GM19395 (cell line): ENCODE measurements at regions not wholly inside any gene's neighbourhood (a gene's known extent, or its start where the extent isn't known, plus 50 kb on each side); places are given as distances from the start of the nearest gene placed in this dataset.

Experiments used
- ATAC-seq: cut with Tn5 transposase; IDR thresholded peaks from one replicate; pipeline ENCODE4 v1.9.1; 2021; ENCODE audit warnings: mild to moderate bottlenecking, moderate library complexity; ENCODE audit not compliant: unreplicated experiment

DNA sequence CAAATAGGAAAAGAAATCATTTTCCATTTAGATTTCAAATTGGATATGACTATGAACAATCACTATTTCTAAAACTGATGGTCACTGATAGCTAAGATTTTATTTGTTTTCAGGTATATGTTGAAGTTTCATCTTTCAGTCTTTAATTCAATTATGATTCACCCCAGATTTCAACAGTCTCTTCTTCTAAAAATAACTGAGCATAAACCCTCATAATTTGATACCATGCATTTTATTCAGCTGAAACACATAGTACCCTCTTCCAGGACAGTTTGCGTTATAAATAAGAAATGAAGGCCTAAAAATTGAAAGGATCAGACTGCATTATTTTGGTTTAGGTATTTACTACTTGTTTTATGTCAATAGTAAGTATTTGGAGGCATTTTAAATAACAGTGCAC lies 428.5 kb upstream of the NBEA start:
- no peak for ATAC-seq

DNA sequence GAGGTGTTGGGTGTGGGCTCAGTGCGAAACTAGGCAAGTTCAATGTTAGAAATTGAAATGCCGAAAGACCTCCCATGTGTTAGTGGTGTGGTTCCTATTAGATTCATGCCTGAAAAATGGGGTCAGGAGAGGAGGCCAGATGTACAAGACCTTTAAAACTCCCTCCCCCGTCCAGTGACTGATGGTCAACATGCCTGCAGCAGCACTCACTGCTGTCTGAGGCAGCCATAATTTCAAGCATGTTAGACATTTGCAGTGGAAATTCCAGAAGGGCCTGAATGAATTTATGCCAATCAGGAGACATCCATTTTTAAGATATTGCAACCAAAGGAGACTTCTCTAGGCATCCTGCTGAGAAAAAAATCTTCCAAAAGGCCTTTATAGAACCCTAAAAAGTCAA lies 426.9 kb upstream of the NBEA start:
- ATAC-seq = no peak

DNA sequence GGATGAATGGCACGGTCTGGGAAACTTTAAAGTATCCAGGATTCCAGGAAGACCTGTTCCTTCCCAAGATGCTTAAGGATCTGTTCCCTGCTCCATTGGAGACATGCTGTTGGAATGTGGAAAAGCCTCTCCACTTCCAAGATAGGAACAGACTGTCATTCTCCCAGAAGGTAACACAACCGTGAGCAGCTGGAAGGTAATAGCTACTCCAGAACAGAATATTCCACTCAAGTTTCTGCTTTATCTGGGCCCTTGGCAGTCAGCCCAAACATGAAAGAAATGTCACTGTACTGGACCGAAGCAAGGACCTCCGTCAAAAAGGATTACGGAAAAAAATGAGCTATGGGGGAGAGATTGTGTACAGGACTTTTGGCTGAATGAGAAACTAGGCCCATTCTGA lies 420.9 kb upstream of the NBEA start:
- no peak for ATAC-seq

DNA sequence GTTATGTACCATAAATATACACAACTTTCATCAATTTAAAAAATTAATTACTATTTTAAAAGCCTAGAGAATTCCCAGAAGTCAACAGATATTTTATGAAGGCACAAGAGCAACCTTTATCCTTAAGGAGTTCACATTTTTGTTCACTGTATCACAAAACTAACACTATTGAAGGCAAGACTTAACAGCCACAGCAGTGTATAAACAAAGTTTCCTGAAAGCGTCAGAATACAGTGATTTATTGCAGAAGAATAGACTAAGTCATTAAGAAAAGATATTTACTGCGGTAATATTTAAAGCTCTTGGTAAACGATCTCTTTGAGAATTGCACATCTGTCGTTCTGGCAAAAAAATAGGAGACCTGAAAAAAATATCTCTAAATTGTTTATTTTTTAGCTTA lies 419.3 kb upstream of the NBEA start:
- ATAC-seq = no peak

DNA sequence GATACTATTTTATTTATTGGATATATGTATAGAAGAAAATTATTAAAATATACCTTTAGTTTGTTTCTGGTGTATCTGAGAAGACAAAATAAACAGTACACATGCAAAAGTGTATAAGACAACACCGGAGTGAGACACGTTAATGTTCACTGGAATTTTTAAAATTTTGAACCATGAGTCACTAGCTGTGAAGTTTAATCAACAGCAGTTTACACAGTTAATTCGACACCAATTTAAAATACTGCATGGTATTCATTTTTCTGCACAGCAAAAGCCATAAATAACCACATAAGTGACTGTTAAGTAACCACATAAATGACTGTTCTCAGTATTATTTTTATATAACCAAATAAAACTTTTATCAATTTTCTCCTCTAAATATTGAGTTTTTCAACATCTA lies 418.7 kb upstream of the NBEA start:
- ATAC-seq = no peak

DNA sequence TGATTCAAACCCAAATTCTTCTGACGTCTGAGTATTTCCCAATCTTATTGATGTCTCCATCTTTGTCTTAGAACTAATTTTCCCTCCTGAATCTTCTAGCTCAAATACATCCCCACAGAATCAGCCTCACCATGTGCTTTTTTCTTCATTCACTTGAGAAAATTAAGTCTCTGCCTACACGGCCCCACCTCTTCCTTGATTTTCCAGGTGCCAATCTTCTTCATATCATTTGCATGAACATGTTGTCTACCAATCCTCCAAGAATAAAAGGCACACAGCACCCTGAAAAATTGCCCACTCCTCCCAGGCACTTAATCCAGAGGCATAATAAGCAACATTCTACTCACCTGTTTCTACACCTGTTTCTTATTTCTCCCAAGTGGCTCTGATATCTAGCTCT lies 408.1 kb upstream of the NBEA start:
- ATAC-seq = no peak

DNA sequence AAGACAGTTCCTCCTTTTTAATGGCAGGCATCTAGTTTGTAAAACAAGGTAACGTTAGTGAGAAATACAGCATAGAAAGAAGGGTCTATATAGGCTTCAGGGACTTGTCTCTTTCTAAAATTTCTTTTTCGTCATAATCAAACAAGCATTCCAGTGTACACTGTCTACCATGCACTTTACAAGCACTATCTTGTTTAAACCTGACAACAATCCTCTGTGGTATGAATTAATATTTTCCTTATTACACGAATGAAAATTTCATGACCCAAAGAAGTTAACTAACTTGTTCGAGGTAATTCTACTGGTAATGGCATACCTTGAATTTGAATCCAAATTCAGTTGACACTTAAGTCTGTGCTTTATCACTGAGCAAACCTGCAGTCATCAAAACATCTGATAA lies 399.7 kb upstream of the NBEA start:
- ATAC-seq = no peak

DNA sequence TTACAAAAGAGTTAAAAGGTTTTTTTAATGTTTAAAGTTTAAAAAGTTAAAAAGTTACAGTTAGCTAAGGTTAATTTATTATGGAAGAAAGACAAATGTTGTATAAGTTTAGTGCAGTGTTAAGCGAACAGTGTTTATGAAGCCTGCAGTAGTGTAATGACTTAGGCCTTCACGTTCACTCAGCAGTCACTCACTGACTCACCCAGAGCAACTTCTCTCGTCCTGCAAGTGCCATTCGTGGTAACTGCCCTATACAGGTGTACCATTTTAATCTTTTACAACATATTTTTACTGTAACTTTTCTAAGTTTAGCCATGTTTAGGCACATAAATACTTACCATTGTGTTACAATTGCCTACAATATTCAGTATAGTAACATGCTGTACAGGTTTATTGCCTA lies 398.2 kb upstream of the NBEA start:
- no peak for ATAC-seq

DNA sequence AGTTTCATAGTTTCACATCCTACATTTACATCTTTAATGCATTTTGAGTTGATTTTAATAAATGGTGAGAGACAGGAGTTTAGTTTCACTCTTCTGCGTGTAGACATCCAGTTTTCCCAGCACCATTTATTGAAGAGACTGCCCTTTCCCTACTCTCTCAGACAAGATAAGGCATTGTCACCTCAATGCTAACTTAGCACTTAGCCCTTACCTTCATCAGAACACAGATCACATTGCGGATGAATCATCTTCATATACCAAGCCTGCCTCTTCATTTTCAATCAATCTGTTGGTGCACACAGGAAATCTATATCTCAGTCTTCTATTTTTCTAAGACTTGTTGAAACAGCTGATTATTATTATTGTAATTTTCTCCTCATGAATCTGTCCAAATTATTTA lies 396.6 kb upstream of the NBEA start:
- ATAC-seq = no peak

DNA sequence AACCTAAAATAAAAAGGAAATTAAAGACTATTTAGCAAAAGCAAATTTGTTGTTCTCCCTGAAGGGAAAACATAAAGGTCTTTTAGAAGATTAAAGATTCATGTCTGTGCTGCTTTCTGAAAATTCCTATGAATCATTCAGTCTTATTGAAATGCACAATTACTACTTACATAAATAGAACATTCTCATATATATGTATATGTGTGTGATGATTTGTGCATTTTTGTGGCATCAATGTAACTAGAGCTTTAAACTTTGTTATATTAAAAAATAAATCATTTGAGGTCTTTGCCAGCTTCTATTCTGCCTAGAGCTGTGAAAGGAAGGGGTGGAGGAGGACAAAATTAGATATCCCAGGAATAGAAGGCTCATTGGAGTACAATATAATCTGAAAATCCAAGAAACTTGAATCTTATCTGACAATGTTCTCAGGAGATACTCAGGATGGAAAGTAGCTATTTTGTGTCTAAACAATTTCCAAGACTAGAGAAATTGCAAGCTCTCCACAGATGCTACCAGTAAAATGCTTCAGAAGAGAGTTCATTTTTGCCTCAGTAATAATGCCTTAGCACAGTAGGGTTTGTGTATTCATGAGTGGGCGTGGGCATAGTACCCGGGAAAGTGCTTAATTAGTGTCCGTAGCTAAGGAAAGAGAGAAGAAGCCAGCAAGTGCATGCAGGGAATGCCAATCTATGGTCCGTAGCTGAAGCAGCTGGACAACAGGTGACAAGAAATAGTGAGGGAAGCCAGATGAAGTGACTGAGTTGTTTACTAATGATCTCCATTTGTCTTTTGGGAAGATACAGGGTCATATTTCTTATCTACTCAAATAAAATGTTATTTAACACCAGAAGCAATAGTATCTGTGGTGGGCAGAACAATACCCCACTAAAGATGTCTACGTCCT lies 395.5 kb upstream of the NBEA start:
- ATAC-seq = no peak

DNA sequence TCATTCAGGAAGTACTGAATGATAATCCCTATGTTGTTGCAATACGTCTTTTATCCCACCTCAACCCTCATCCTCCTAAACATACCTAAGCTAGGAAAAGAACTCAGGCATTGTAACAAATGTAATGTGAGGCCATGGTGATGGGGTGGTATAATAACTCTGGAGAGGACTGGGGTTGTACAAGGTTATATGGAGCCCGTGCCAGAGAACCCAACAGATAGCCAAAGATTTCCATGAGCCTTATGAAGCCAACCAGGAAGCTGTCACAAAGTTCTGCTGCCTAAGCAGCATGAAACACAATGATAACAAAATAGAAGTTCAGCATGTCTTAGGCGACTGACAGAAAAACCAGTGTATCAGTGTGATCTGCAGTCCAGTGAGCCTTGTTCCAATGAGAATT lies 394.1 kb upstream of the NBEA start:
- ATAC-seq = no peak

DNA sequence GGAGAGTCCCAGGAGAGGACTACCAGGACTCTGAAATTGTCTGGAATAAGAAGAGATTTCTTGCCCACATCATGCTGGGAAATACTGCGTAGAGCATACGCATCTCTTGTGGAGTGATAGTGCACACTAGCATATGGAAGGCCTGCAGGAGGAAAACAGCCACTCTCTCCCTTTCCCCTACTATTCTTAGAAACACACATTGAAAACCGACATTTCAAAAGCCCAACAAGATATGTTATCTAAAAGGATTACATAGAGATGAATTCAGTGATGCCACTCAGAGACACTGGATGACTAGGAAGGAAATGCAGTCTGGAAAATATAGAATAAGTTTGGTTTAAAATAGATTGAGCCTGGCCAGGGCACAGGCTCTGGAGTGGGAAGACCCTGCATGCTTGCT lies 388.7 kb upstream of the NBEA start:
- ATAC-seq = no peak

DNA sequence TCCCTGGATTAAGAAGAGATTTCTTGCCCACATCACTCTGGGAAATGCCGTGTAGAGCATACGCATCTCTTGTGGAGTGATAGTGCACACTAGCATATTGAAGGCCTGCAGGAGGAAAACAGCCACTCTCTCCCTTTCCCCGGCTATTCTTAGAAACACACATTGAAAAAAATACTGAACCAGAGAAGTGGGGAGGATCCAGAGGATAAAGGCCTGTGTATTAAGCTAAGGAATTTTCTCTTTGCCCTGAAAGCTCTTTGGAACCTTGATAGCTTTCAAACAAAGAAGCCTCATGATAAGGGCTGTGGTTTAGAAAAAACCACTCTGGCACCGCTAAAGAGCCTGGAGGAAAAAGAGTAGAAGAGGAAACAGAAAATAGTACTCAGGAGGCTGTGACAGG lies 386.1 kb upstream of the NBEA start:
- no peak for ATAC-seq

DNA sequence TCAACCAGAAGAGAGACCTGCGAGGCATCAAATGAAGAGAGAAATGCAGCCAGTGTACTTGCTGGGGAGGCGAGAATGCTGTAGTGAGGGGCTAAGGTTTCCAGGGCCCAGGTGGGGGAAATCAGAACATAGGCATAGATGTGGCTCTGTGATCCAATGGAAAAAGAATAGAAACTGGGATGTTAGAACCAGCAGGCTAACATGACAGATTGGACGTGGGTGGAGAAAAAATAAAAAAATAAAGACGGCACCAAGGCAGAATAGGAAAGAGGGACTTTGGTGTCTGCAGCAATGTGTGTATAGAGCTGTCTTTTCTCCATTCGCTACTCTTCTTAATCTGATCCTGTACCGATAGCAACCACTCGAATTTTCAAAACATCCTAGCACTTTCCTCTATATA lies 381.0 kb upstream of the NBEA start:
- ATAC-seq = no peak

DNA sequence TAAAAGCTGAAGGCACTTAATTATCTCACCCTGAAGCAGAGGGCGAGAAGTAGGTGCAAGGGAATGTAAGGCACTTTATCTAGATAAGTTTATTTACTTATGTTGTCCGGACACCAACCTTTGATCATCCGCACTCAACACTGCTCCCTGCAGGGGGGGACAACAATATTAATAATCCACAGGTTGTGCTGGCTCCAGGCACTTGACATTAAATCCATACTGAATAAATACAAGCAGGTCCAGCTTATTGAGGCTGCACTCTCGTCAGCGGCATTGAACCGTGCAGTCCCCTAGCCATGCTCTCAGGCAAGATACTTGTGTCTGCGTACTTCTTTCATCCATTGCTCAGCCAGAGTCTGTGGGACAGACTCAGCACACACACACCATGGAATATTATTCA lies 374.5 kb upstream of the NBEA start:
- no peak for ATAC-seq

DNA sequence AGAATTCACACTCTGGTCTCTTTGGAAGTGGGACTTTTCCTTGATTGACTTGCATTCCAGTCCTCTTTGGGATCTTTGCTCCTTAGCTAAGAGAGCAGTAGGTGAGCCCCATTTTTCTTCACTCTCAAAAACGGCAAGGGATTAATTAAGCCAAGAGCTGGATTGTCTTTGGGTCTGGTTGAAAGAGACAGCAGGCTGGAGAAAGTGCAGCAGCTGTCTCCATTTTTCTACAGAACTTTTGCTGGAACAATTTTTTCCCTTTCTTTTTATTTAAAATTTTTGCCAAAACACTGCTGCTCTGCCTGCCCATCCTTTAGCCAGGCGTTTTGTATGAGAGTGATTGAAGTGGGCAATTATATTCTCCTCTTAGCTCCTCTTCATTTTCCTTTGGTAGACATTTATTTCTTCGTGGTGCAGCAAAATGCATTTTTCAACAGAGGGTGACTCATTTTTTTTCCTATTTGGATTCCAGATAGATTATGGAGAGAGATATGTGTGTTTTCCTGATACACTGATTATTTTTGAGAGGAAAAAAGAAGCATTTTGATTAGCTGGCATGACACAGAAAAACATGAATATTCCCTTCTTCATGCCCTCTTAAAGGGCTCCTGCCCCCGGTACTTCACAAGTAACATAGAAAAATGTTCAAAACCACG lies 371.2 kb upstream of the NBEA start:
- ATAC-seq = no peak

DNA sequence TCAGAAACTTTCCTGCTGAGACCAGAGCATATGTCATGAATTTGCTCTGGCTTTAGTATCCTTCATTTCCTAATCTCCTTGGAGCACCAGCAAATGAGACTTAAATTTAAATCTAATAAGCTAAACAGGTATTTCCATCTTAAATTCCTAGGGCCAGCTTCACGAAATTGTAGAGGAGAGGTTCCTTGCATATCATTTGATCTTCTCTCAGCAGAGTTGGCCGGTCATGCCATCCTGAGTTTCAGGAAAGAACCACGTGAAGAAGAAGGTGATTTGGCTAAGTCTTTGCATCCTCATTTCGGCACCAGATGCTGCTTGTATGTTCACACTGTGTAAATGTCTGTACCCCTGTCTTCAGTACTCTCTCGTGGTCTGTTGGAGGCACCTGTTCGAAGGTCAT lies 370.4 kb upstream of the NBEA start:
- ATAC-seq = no peak

DNA sequence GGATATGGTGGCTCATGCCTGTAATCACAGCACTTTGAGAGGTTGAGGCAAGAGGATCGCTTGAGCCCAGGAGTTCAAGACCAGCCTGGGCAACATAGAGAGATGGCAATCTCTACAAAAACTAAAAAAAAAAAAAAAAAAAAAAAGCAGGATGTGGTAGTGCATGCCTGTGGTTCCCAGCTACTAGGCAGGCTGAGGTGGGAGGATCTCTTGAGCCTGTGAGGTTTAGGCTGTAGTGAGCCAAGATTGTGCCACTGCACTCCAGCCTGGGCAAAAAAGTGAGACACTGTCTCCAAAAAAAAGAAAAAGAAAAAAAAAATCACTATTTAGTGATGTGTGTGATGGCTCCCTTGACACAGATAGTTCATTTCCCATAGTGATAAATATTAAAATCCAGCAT lies 365.0 kb upstream of the NBEA start:
- ATAC-seq = no peak

DNA sequence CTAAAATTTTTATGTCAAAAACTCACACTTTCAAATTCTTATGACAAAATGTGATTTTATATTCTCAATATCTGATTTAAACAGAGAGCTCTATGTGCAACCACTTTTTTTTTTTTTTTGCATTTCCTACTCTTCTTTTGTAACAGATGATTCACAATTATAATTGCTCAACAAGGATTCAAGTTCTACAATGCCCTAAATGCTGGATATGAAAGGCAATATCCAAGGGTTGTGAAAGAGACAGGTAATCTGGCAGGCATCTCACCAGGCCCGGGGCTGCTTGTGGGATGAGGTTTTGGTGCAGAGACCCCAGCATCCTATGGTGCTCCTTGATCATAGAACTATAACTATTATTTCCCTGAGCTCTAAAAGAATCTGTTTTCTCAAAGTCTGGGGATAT lies 363.6 kb upstream of the NBEA start:
- no peak for ATAC-seq

DNA sequence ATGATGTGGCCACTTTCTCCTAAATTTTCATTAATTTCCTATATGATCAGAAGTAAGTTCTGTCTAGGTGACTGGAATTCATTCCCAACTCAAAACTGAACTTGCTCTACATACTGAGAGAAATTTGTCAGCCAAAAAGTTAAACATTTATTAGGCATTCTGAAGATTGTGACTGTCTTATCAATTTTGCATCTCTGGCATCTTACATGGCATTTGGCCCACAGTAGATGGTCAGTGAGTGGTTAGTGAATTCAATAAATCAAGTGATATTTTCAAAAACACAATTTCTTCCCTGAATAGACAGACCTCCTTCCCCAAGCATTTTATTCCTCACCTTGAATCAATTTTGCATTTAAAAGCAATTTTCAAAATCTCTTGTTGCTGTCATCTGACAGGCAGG lies 363.2 kb upstream of the NBEA start:
- no peak for ATAC-seq

DNA sequence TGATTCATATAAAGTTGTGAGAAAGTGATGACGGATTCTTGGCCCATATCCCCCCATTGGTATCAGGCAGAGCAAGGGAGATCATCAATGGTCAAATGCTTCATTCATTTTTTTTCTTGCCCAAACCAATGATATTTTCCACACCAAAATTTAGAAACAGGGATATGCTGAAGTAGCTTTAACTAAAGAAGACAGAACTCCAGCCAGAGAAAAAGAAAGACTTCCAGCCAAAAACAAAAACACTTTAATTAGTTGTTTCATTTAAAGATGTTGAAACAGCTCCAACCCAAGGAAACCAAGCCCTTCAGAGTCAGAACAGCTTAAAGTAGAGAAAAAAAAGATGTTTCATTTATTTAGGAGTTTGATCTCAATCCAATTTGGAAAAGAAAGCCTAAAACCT lies 358.9 kb upstream of the NBEA start:
- ATAC-seq = no peak

DNA sequence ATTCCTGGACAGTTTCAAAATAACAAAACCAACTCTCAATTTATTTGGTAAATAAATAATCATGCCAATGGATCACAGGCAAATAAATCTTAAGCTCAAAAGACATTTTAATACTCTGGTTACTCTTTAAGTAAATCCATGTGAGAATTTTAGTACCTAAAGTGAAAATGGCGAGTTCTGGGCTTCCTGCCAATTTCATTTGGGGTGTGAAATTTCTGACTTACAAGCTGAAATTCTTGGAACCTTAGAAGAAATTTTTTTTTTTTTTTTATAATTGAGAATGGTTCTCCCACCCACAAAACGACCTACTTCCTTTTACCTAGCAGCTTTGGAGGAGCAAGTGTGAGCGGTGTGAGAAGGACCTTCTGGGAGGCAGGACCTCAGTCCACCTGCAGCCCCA lies 354.5 kb upstream of the NBEA start:
- ATAC-seq = no peak

DNA sequence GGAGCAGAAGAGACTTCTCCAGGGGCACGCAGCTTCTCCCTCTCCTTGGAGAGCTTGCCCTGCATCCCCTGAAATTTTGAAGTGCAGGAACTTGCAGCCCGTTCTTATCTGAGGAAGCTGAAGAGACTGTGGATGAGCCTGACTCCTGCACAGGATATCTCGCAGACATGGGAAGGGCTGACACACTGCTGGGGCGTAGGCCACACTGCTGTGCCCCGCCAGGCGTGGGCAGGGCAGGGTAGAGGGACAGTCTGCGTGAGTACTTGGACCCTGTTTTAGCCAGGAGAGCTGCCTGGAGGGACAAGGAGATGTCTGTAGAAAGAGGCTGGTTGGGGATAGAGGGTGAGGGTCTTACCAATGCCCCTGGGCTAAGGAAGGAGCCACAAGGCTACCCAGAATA lies 353.7 kb upstream of the NBEA start:
- ATAC-seq = no peak
